GM11168 (cell line): ENCODE measurements at regions not wholly inside any gene's neighbourhood (a gene's known extent, or its start where the extent isn't known, plus 50 kb on each side); places are given as distances from the start of the nearest gene placed in this dataset.

Experiments
- in situ Hi-C: fragments of 300-500 bp; cut with MboI; formaldehyde crosslinking; loops from one replicate; pipeline ENCODE4 v1.12.0; 2022; ENCODE audit warnings: low sequenced_read_pairs; ENCODE audit not compliant: unreplicated experiment

- in situ Hi-C loops, result no loop called here
These were observed 214.5 kb upstream of the IGF1R start for GRCh38 chr15:98433856-98434255.

GRCh38 chr15:98437752-98438151, 210.6 kb upstream of the IGF1R start:
- in situ Hi-C loops, result no loop called here

GRCh38 chr15:98438326-98438725, 210.0 kb upstream of the IGF1R start:
- in situ Hi-C loops, result no loop called here

GRCh38 chr15:98438907-98439306, 209.4 kb upstream of the IGF1R start:
- in situ Hi-C loops, result no loop called here

- in situ Hi-C loops, result no loop called here
These were observed 208.8 kb upstream of the IGF1R start for GRCh38 chr15:98439523-98439942.

GRCh38 chr15:98440917-98441316, 207.4 kb upstream of the IGF1R start:
- in situ Hi-C loops, result no loop called here

GRCh38 chr15:98441599-98441998, 206.7 kb upstream of the IGF1R start:
- in situ Hi-C loops, result no loop called here

- in situ Hi-C loops, result no loop called here
These were observed 205.9 kb upstream of the IGF1R start for GRCh38 chr15:98442379-98442833.

GRCh38 chr15:98442901-98443300, 205.4 kb upstream of the IGF1R start:
- in situ Hi-C loops, result no loop called here

GRCh38 chr15:98443526-98443925, 204.8 kb upstream of the IGF1R start:
- in situ Hi-C loops, result no loop called here

- in situ Hi-C loops, result no loop called here
These were observed 204.2 kb upstream of the IGF1R start for GRCh38 chr15:98444138-98444537.

GRCh38 chr15:98445315-98445714, 203.0 kb upstream of the IGF1R start:
- in situ Hi-C loops, result no loop called here

- in situ Hi-C loops, result no loop called here
These were observed 202.3 kb upstream of the IGF1R start for GRCh38 chr15:98446083-98446482.

- in situ Hi-C loops, result no loop called here
These were observed 201.3 kb upstream of the IGF1R start for GRCh38 chr15:98447069-98447468.

- in situ Hi-C loops, result no loop called here
These were observed 197.1 kb upstream of the IGF1R start for GRCh38 chr15:98451236-98451635.

- in situ Hi-C loops, result no loop called here
These were observed 196.1 kb upstream of the IGF1R start for GRCh38 chr15:98452238-98452637.

GRCh38 chr15:98455904-98456303, 192.4 kb upstream of the IGF1R start:
- in situ Hi-C loops, result no loop called here

- in situ Hi-C loops, result no loop called here
These were observed 171.8 kb upstream of the IGF1R start for GRCh38 chr15:98476559-98476958.

- in situ Hi-C loops, result no loop called here
These were observed 167.5 kb upstream of the IGF1R start for GRCh38 chr15:98480844-98481243.

- in situ Hi-C loops, result no loop called here
These were observed 164.7 kb upstream of the IGF1R start for GRCh38 chr15:98483575-98484130.

- in situ Hi-C loops, result no loop called here
These were observed 163.4 kb upstream of the IGF1R start for GRCh38 chr15:98484914-98485313.

- in situ Hi-C loops, result no loop called here
These were observed 162.9 kb upstream of the IGF1R start for GRCh38 chr15:98485451-98485850.
